HG02588 (cell line): ENCODE measurements at regions not wholly inside any gene's neighbourhood (a gene's known extent, or its start where the extent isn't known, plus 50 kb on each side); places are given as distances from the start of the nearest gene placed in this dataset.
"Not testable (repeated sequence)": the region's sequence is repeated elsewhere in the genome, so short reads cannot be mapped to it uniquely, and the experiment has no call there.

Source experiments
- ATAC-seq: cut with Tn5 transposase; IDR thresholded peaks from one replicate; pipeline ENCODE4 v1.9.1; 2021; ENCODE audit warnings: mild to moderate bottlenecking, moderate library complexity; ENCODE audit not compliant: unreplicated experiment

GRCh38 chr22:47919893-47920292 lies 1157.4 kb downstream of the TBC1D22A start:
- no peak for ATAC-seq

GRCh38 chr22:47919001-47919441 lies 1156.6 kb downstream of the TBC1D22A start:
- no peak for ATAC-seq

- ATAC-seq, result no peak
Measured at GRCh38 chr22:47918276-47918921, 1155.9 kb downstream of the TBC1D22A start.

- no peak for ATAC-seq
Measured at GRCh38 chr22:47914481-47915097, 1152.1 kb downstream of the TBC1D22A start.

GRCh38 chr22:47902646-47903180 lies 1140.3 kb downstream of the TBC1D22A start:
- ATAC-seq, result no peak

- no peak for ATAC-seq
Measured at GRCh38 chr22:47901911-47902310, 1139.5 kb downstream of the TBC1D22A start.

GRCh38 chr22:47899894-47900293 lies 1137.4 kb downstream of the TBC1D22A start:
- no peak for ATAC-seq

GRCh38 chr22:47898946-47899345 lies 1136.5 kb downstream of the TBC1D22A start:
- ATAC-seq, result no peak

GRCh38 chr22:47891609-47892008 lies 1129.2 kb downstream of the TBC1D22A start:
- no peak for ATAC-seq

- no peak for ATAC-seq
Measured at GRCh38 chr22:47888817-47889216, 1126.4 kb downstream of the TBC1D22A start.

GRCh38 chr22:47884775-47885174 lies 1122.3 kb downstream of the TBC1D22A start:
- ATAC-seq, result no peak

- no peak for ATAC-seq
Measured at GRCh38 chr22:47884200-47884599, 1121.8 kb downstream of the TBC1D22A start.

- ATAC-seq, result no peak
Measured at GRCh38 chr22:47883757-47884156, 1121.3 kb downstream of the TBC1D22A start.

- ATAC-seq, result no peak
Measured at GRCh38 chr22:47879346-47879745, 1116.9 kb downstream of the TBC1D22A start.

- ATAC-seq, result no peak
Measured at GRCh38 chr22:47878460-47878859, 1116.0 kb downstream of the TBC1D22A start.

GRCh38 chr22:47872761-47873535 lies 1110.5 kb downstream of the TBC1D22A start:
- no peak for ATAC-seq

GRCh38 chr22:47865626-47866025 lies 1103.2 kb downstream of the TBC1D22A start:
- ATAC-seq, result no peak

- ATAC-seq, result no peak
Measured at GRCh38 chr22:47862394-47862793, 1099.9 kb downstream of the TBC1D22A start.

GRCh38 chr22:47860907-47861306 lies 1098.5 kb downstream of the TBC1D22A start:
- not testable (repeated sequence) for ATAC-seq

GRCh38 chr22:47859881-47860525 lies 1097.6 kb downstream of the TBC1D22A start:
- ATAC-seq, result no peak

GRCh38 chr22:47858773-47859306 lies 1096.4 kb downstream of the TBC1D22A start:
- ATAC-seq, result no peak
